Liver (tissue), 2 donors: ENCODE measurements at regions not wholly inside any gene's neighbourhood (a gene's known extent, or its start where the extent isn't known, plus 50 kb on each side); places are given as distances from the start of the nearest gene placed in this dataset.

ENCODE experiments used
- CTCF ChIP-seq: fragments of 150-350 bp; IDR thresholded peaks from 2 replicates; pipeline ENCODE4 v1.5.1; 2017; ENCODE audit warnings: improper control_type of control experiment, low read depth, low read length; ENCODE audit not compliant: missing input control
- FOXA1 ChIP-seq: IDR thresholded peaks from 2 replicates; pipeline ENCODE4 v1.6.1; 2016; ENCODE audit warnings: antibody characterized with exemption
- YY1 ChIP-seq: IDR thresholded peaks from 2 replicates; pipeline ENCODE4 v1.6.1; 2016; ENCODE audit warnings: antibody characterized with exemption, mild to moderate bottlenecking
- donor health status: healthy.

GRCh38 chr2:234711308-234711707 lies 214.4 kb upstream of the ARL4C start:
- TF ChIP-seq CTCF (no peak), YY1 (no peak), FOXA1 (no peak)
